DMS114 treated with DMSO at 0.1 percent for 48 hours (cell line): ENCODE measurements at regions not wholly inside any gene's neighbourhood (a gene's known extent, or its start where the extent isn't known, plus 50 kb on each side); places are given as distances from the start of the nearest gene placed in this dataset.
"Not testable (repeated sequence)": the region's sequence is repeated elsewhere in the genome, so short reads cannot be mapped to it uniquely, and the experiment has no call there.

ENCODE experiments used
- DNase-seq: peaks from one replicate; lab custom pipeline; 2025; ENCODE audit not compliant: unreplicated experiment; lab: John Stamatoyannopoulos, UW

GRCh38 chr6:22738194-22738593 lies 168.8 kb downstream of the HDGFL1 start:
- DNase-seq: no peak

- DNase-seq: no peak
Measured at GRCh38 chr6:22747571-22747970, 178.2 kb downstream of the HDGFL1 start.

- no peak for DNase-seq
Measured at GRCh38 chr6:22748681-22749080, 179.3 kb downstream of the HDGFL1 start.

GRCh38 chr6:22749696-22750095 lies 180.3 kb downstream of the HDGFL1 start:
- DNase-seq: no peak

- no peak for DNase-seq
Measured at GRCh38 chr6:22751223-22751622, 181.9 kb downstream of the HDGFL1 start.

- DNase-seq: no peak
Measured at GRCh38 chr6:22752522-22752921, 183.2 kb downstream of the HDGFL1 start.

- no peak for DNase-seq
Measured at GRCh38 chr6:22754061-22754460, 184.7 kb downstream of the HDGFL1 start.

- DNase-seq: no peak
Measured at GRCh38 chr6:22755605-22756004, 186.2 kb downstream of the HDGFL1 start.

- DNase-seq: no peak
Measured at GRCh38 chr6:22756365-22756764, 187.0 kb downstream of the HDGFL1 start.

GRCh38 chr6:22764496-22764895 lies 195.1 kb downstream of the HDGFL1 start:
- DNase-seq: no peak

- no peak for DNase-seq
Measured at GRCh38 chr6:22765015-22765414, 195.6 kb downstream of the HDGFL1 start.

- no peak for DNase-seq
Measured at GRCh38 chr6:22766979-22767378, 197.6 kb downstream of the HDGFL1 start.

- DNase-seq: no peak
Measured at GRCh38 chr6:22770054-22770453, 200.7 kb downstream of the HDGFL1 start.

GRCh38 chr6:22774129-22774528 lies 204.8 kb downstream of the HDGFL1 start:
- DNase-seq: no peak

GRCh38 chr6:22778438-22778837 lies 209.1 kb downstream of the HDGFL1 start:
- not testable (repeated sequence) for DNase-seq

GRCh38 chr6:22779062-22779461 lies 209.7 kb downstream of the HDGFL1 start:
- no peak for DNase-seq

- DNase-seq: no peak
Measured at GRCh38 chr6:22783931-22784330, 214.6 kb downstream of the HDGFL1 start.

GRCh38 chr6:22784601-22785410 lies 215.4 kb downstream of the HDGFL1 start:
- DNase-seq: no peak

- no peak for DNase-seq
Measured at GRCh38 chr6:22788038-22788437, 218.7 kb downstream of the HDGFL1 start.

GRCh38 chr6:22789315-22789714 lies 219.9 kb downstream of the HDGFL1 start:
- no peak for DNase-seq

- no peak for DNase-seq
Measured at GRCh38 chr6:22794844-22795243, 225.5 kb downstream of the HDGFL1 start.

- DNase-seq: no peak
Measured at GRCh38 chr6:22800451-22800850, 231.1 kb downstream of the HDGFL1 start.

GRCh38 chr6:22801831-22802230 lies 232.5 kb downstream of the HDGFL1 start:
- no peak for DNase-seq
